T-helper 2 cell treated with Interferon-gamma antibody and Interleukin-4, amounts not matched to agents 100 ng/mL and 5 ng/mL, for 36 hours (primary cell): ENCODE measurements at regions not wholly inside any gene's neighbourhood (a gene's known extent, or its start where the extent isn't known, plus 50 kb on each side); places are given as distances from the start of the nearest gene placed in this dataset.

Experiments used
- intact Hi-C: fragments of 100-400 bp; cut with micrococcal nuclease; formaldehyde crosslinking; loops from one replicate; pipeline ENCODE4 v1.15.1; 2023

GRCh38 chr2:196475611-196476010 is 163.9 kb upstream of the CCDC150 start:
- intact Hi-C loops: no loop called here

GRCh38 chr2:196478588-196478987 is 160.9 kb upstream of the CCDC150 start:
- intact Hi-C loops: no loop called here

- intact Hi-C loops: no loop called here
Measured at GRCh38 chr2:196479350-196479749, 160.2 kb upstream of the CCDC150 start.

- intact Hi-C loops: no loop called here
Measured at GRCh38 chr2:196480653-196481323, 158.7 kb upstream of the CCDC150 start.

- intact Hi-C loops: no loop called here
Measured at GRCh38 chr2:196481324-196481697, 158.2 kb upstream of the CCDC150 start.

GRCh38 chr2:196482119-196483065 is 157.1 kb upstream of the CCDC150 start:
- intact Hi-C loops: no loop called here

GRCh38 chr2:196486146-196486545 is 153.4 kb upstream of the CCDC150 start:
- intact Hi-C loops: no loop called here

- intact Hi-C loops: no loop called here
Measured at GRCh38 chr2:196487417-196487816, 152.1 kb upstream of the CCDC150 start.

GRCh38 chr2:196489371-196489770 is 150.1 kb upstream of the CCDC150 start:
- intact Hi-C loops: no loop called here

GRCh38 chr2:196492946-196493345 is 146.6 kb upstream of the CCDC150 start:
- intact Hi-C loops: no loop called here

GRCh38 chr2:196498962-196499361 is 140.6 kb upstream of the CCDC150 start:
- intact Hi-C loops: no loop called here

GRCh38 chr2:196499686-196500085 is 139.8 kb upstream of the CCDC150 start:
- intact Hi-C loops: no loop called here

- intact Hi-C loops: no loop called here
Measured at GRCh38 chr2:196500686-196501431, 138.7 kb upstream of the CCDC150 start.

GRCh38 chr2:196501836-196502235 is 137.7 kb upstream of the CCDC150 start:
- intact Hi-C loops: no loop called here

GRCh38 chr2:196502386-196502785 is 137.1 kb upstream of the CCDC150 start:
- intact Hi-C loops: no loop called here

- intact Hi-C loops: no loop called here
Measured at GRCh38 chr2:196503398-196503797, 136.1 kb upstream of the CCDC150 start.

GRCh38 chr2:196504788-196505187 is 134.7 kb upstream of the CCDC150 start:
- intact Hi-C loops: no loop called here

- intact Hi-C loops: no loop called here
Measured at GRCh38 chr2:196510246-196510645, 129.3 kb upstream of the CCDC150 start.

- intact Hi-C loops: no loop called here
Measured at GRCh38 chr2:196511258-196512168, 128.0 kb upstream of the CCDC150 start.

- intact Hi-C loops: no loop called here
Measured at GRCh38 chr2:196513796-196514526, 125.6 kb upstream of the CCDC150 start.
